SU-DHL-6 (cell line): ENCODE measurements at regions not wholly inside any gene's neighbourhood (a gene's known extent, or its start where the extent isn't known, plus 50 kb on each side); places are given as distances from the start of the nearest gene placed in this dataset.

ENCODE experiments used
- H2AFZ ChIP-seq: fragments of 200-600 bp; sonication (generic); 2 replicates; pipeline ENCODE4 v1.6.1; 2014; ENCODE audit warnings: low read depth, mild to moderate bottlenecking, moderate library complexity, mixed read lengths, antibody characterized with exemption, low read length; ENCODE audit not compliant: severe bottlenecking
- H3F3A ChIP-seq: fragments of 200-600 bp; shearing (Covaris generic); 2 replicates; pipeline ENCODE4 v1.6.0; 2016; ENCODE audit warnings: antibody characterized with exemption, mild to moderate bottlenecking; ENCODE audit not compliant: insufficient read depth
- H3K27ac ChIP-seq: fragments of 200-600 bp; sonication (generic); 2 replicates; pipeline ENCODE4 v1.5.1; 2016; ENCODE audit warnings: low read depth, mild to moderate bottlenecking, low read length, moderate library complexity, mixed read lengths
- H3K27me3 ChIP-seq: fragments of 200-600 bp; sonication (generic), shearing (Covaris generic); 2 replicates; pipeline ENCODE4 v1.6.0; 2014; ENCODE audit warnings: mild to moderate bottlenecking, low read length
- H3K36me3 ChIP-seq: fragments of 200-600 bp; sonication (generic); 2 replicates; pipeline ENCODE4 v1.6.1; 2014; ENCODE audit warnings: mild to moderate bottlenecking, low read length, mixed read lengths
- H3K4me2 ChIP-seq: fragments of 300-600, 200-600 bp; shearing (Covaris generic), sonication (generic); 2 replicates; pipeline ENCODE4 v1.6.0; 2014; ENCODE audit warnings: low read length, low read depth, mild to moderate bottlenecking; ENCODE audit not compliant: poor library complexity, severe bottlenecking
- H3K4me3 ChIP-seq: fragments of 200-600 bp; sonication (generic); 2 replicates; pipeline ENCODE4 v1.5.1; 2014; ENCODE audit warnings: antibody characterized with exemption, low read length, mild to moderate bottlenecking, mixed read lengths; ENCODE audit not compliant: insufficient read depth, poor library complexity, severe bottlenecking
- H3K79me2 ChIP-seq: fragments of 200-600 bp; sonication (generic); 2 replicates; pipeline ENCODE4 v1.6.1; 2014; ENCODE audit warnings: mild to moderate bottlenecking, low read length, moderate library complexity; ENCODE audit not compliant: insufficient read depth
- H3K9ac ChIP-seq: fragments of 200-600 bp; sonication (generic); 2 replicates; pipeline ENCODE4 v1.7.0; 2014; ENCODE audit warnings: mild to moderate bottlenecking, low read length
- H3K9me2 ChIP-seq: fragments of 200-600 bp; sonication (generic); replicated peaks from 2 replicates; pipeline ENCODE4 v1.6.1; 2014; ENCODE audit warnings: low read length; ENCODE audit not compliant: insufficient read depth
- H3K9me3 ChIP-seq: fragments of 200-600 bp; sonication (generic); 2 replicates; pipeline ENCODE4 v1.6.1; 2014; ENCODE audit warnings: low read length, mixed read lengths; ENCODE audit not compliant: insufficient read depth
- H4K20me1 ChIP-seq: fragments of 200-600 bp; sonication (generic); 2 replicates; pipeline ENCODE4 v1.6.1; 2014; ENCODE audit warnings: low read depth, mild to moderate bottlenecking, antibody characterized with exemption, low read length, moderate library complexity, mixed read lengths
- EZH2phosphoT487 ChIP-seq: fragments of 200-600 bp; sonication (generic), shearing (Covaris generic); conservative IDR thresholded peaks from 2 replicates; pipeline ENCODE4 v1.6.1; 2018; ENCODE audit warnings: mild to moderate bottlenecking, antibody characterized with exemption, low read length, moderate library complexity, mixed read lengths
- TF ChIP-seq, protein P1 (sequence below): fragments of 200-600 bp; sonication (generic); IDR thresholded peaks from one replicate; pipeline ENCODE4 v1.5.1; 2017; ENCODE audit warnings: antibody characterized with exemption, mild to moderate bottlenecking, low read length, moderate library complexity; ENCODE audit not compliant: insufficient read depth, poor library complexity, severe bottlenecking

DNA sequence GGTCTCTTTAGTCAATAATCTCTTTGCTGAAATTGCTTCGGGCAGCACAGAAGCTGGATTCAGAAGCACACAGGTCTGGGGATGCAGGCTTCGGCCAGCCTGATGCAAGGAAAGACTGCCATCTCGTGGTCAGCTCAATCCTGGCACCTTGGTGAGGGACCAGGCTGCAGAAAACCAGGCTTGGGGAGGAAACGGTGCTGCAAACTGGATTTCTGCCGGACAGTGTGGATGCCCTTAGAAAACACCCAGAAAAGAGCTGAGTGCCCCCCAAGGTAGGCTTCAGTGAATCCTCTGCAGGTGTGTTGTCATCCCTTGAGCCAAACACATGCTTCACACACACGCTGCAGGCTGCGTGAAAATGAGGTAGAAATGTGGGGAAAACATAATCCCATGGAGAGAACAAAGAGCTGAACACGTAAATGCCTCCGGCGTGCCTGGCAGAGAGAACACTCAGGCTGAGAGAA, 89.8 kb upstream of the PAX1 start:
- no peak overlapping the region for H3K27ac ChIP-seq
- TF ChIP-seq, protein P1, sequence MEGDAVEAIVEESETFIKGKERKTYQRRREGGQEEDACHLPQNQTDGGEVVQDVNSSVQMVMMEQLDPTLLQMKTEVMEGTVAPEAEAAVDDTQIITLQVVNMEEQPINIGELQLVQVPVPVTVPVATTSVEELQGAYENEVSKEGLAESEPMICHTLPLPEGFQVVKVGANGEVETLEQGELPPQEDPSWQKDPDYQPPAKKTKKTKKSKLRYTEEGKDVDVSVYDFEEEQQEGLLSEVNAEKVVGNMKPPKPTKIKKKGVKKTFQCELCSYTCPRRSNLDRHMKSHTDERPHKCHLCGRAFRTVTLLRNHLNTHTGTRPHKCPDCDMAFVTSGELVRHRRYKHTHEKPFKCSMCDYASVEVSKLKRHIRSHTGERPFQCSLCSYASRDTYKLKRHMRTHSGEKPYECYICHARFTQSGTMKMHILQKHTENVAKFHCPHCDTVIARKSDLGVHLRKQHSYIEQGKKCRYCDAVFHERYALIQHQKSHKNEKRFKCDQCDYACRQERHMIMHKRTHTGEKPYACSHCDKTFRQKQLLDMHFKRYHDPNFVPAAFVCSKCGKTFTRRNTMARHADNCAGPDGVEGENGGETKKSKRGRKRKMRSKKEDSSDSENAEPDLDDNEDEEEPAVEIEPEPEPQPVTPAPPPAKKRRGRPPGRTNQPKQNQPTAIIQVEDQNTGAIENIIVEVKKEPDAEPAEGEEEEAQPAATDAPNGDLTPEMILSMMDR: peak; percentile 76
- no peak for TF ChIP-seq EZH2phosphoT487
- no peaks in the 10 kb centered on the region for H3F3A ChIP-seq
- H3K9ac ChIP-seq: no peak overlapping the region
- no peak overlapping the region for H3K4me3 ChIP-seq
- no peaks in the 10 kb centered on the region for H4K20me1 ChIP-seq
- no peaks in the 10 kb centered on the region for H3K36me3 ChIP-seq
- no peak overlapping the region for H2AFZ ChIP-seq
- no peaks in the 10 kb centered on the region for H3K9me2 ChIP-seq
- H3K9me3 ChIP-seq: no peaks in the 10 kb centered on the region
- H3K4me2 ChIP-seq: no peak overlapping the region
- no peaks in the 10 kb centered on the region for H3K27me3 ChIP-seq
- H3K79me2 ChIP-seq: no peaks in the 10 kb centered on the region

DNA sequence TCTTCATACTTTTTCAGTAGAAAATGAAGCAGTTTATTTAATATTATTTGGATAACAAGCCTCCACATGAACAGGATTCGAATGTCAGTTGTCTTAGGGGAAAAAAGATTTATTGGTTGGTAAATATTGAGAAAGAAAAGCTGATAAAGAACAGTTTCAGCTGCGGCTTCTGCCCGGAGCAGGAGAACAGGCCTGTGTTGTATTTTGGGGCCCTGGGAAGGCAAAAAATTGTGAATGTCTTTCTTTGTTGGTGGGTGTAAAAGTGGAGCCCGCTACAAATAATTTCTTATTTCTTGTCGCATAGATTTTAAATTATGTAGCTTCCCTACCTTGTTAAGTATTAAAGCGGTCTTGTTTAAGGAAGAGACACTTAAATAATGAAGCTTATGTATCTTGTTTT, 90.5 kb upstream of the PAX1 start:
- H3K9me2 ChIP-seq: no peaks in the 10 kb centered on the region
- no peak overlapping the region for H3K4me3 ChIP-seq
- H3F3A ChIP-seq: no peaks in the 10 kb centered on the region
- no peak overlapping the region for H3K4me2 ChIP-seq
- no peaks in the 10 kb centered on the region for H3K79me2 ChIP-seq
- no peak overlapping the region for H3K9ac ChIP-seq
- H2AFZ ChIP-seq: no peak overlapping the region
- H3K36me3 ChIP-seq: no peaks in the 10 kb centered on the region
- no peaks in the 10 kb centered on the region for H3K27me3 ChIP-seq
- no peaks in the 10 kb centered on the region for H3K9me3 ChIP-seq
- H4K20me1 ChIP-seq: no peaks in the 10 kb centered on the region
- no peak overlapping the region for H3K27ac ChIP-seq
- no peak for TF ChIP-seq EZH2phosphoT487
- TF ChIP-seq, protein P1: no peak

DNA sequence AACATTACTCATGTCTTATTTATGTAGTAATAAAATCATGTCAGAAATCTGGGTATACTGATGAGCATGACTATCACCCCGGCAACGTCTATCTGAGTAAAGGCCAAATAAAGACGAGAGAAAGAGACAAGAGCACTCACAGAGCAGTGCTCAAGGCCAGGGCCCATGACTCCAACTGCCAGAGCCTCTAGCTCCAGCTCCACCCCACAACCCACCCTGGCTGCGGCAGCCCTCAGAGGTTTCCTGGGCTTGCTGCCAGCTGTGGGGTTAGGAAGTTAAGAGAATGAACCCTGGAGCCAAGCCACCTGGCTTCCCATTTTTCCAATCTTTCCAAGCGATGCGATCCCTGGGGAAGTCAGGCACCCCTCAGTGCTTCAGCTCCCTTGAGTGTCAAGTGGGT, 92.0 kb upstream of the PAX1 start:
- H3K36me3 ChIP-seq: no peaks in the 10 kb centered on the region
- H2AFZ ChIP-seq: no peak overlapping the region
- H3K4me2 ChIP-seq: no peak overlapping the region
- no peak overlapping the region for H3K4me3 ChIP-seq
- no peaks in the 10 kb centered on the region for H3K9me3 ChIP-seq
- no peaks in the 10 kb centered on the region for H3F3A ChIP-seq
- TF ChIP-seq EZH2phosphoT487: no peak
- TF ChIP-seq, protein P1: no peak
- H3K27me3 ChIP-seq: no peaks in the 10 kb centered on the region
- no peak overlapping the region for H3K27ac ChIP-seq
- H3K79me2 ChIP-seq: no peaks in the 10 kb centered on the region
- H3K9me2 ChIP-seq: no peaks in the 10 kb centered on the region
- H4K20me1 ChIP-seq: no peaks in the 10 kb centered on the region
- no peak overlapping the region for H3K9ac ChIP-seq

DNA sequence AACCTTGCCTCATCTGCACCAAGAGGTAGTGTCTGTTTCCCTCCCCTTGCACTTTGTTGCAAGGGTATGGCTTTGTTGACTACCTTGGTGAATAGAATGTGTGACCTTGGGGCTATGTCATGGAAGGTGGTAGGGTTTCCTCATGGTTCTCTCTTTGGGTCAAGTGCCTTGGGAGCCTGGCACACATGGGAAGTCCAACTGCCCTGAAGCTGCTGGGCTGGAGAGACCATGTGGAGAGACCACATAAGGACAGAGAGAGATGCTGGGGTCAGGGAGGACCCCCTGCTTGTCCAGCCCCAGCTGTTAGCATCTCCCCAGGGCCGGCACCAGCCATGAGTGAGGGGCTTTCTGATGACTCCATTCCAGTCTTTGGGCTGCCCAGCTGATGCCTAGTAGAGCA, 95.5 kb upstream of the PAX1 start:
- Histone ChIP-seq H4K20me1 (no peaks in the 10 kb centered on the region), H3K9me2 (no peaks in the 10 kb centered on the region), H3K9ac (no peak overlapping the region), H3K79me2 (no peaks in the 10 kb centered on the region), H3K27ac (no peak overlapping the region), H3K4me3 (no peak overlapping the region), H3F3A (no peaks in the 10 kb centered on the region), H3K9me3 (peaks cover 6% of the 10 kb centered on the region; the same call in 1 of the 2 replicates), H3K4me2 (no peak overlapping the region), H2AFZ (no peak overlapping the region), H3K27me3 (no peaks in the 10 kb centered on the region), H3K36me3 (no peaks in the 10 kb centered on the region)
- TF ChIP-seq, protein P1: no peak
- no peak for TF ChIP-seq EZH2phosphoT487
